HG03103 (cell line): ENCODE measurements at regions not wholly inside any gene's neighbourhood (a gene's known extent, or its start where the extent isn't known, plus 50 kb on each side); places are given as distances from the start of the nearest gene placed in this dataset.
"Not testable (repeated sequence)": the region's sequence is repeated elsewhere in the genome, so short reads cannot be mapped to it uniquely, and the experiment has no call there.

Experiments
- ATAC-seq: cut with Tn5 transposase; IDR thresholded peaks from one replicate; pipeline ENCODE4 v1.9.1; 2021; ENCODE audit warnings: low read depth; ENCODE audit not compliant: unreplicated experiment

GRCh38 chr3:137294139-137294538 lies 336.4 kb downstream of the IL20RB start:
- ATAC-seq, result no peak

- no peak for ATAC-seq
Observed at GRCh38 chr3:137294839-137295238, 337.1 kb downstream of the IL20RB start.

- ATAC-seq, result no peak
Observed at GRCh38 chr3:137295336-137295735, 337.6 kb downstream of the IL20RB start.

- no peak for ATAC-seq
Observed at GRCh38 chr3:137296116-137296515, 338.3 kb downstream of the IL20RB start.

GRCh38 chr3:137297770-137298169 lies 340.0 kb downstream of the IL20RB start:
- no peak for ATAC-seq

GRCh38 chr3:137300703-137301102 lies 342.9 kb downstream of the IL20RB start:
- ATAC-seq, result no peak

GRCh38 chr3:137304313-137305056 lies 346.7 kb downstream of the IL20RB start:
- ATAC-seq, result no peak

GRCh38 chr3:137324114-137324513 lies 366.3 kb downstream of the IL20RB start:
- ATAC-seq, result no peak

- no peak for ATAC-seq
Observed at GRCh38 chr3:137325170-137325569, 367.4 kb downstream of the IL20RB start.

GRCh38 chr3:137325934-137326333 lies 368.2 kb downstream of the IL20RB start:
- ATAC-seq, result no peak

GRCh38 chr3:137329594-137329993 lies 371.8 kb downstream of the IL20RB start:
- no peak for ATAC-seq

GRCh38 chr3:137330246-137330645 lies 372.5 kb downstream of the IL20RB start:
- no peak for ATAC-seq

- ATAC-seq, result no peak
Observed at GRCh38 chr3:137332297-137332696, 374.5 kb downstream of the IL20RB start.

- ATAC-seq, result no peak
Observed at GRCh38 chr3:137335478-137335877, 377.7 kb downstream of the IL20RB start.

GRCh38 chr3:137338400-137338799 lies 380.6 kb downstream of the IL20RB start:
- not testable (repeated sequence) for ATAC-seq

- no peak for ATAC-seq
Observed at GRCh38 chr3:137343283-137343682, 385.5 kb downstream of the IL20RB start.

- ATAC-seq, result no peak
Observed at GRCh38 chr3:137347132-137347531, 389.3 kb downstream of the IL20RB start.

GRCh38 chr3:137347817-137348368 lies 390.1 kb downstream of the IL20RB start:
- ATAC-seq, result no peak

- no peak for ATAC-seq
Observed at GRCh38 chr3:137348936-137349335, 391.2 kb downstream of the IL20RB start.

- ATAC-seq, result no peak
Observed at GRCh38 chr3:137349557-137350348, 392.0 kb downstream of the IL20RB start.

- no peak for ATAC-seq
Observed at GRCh38 chr3:137360531-137361201, 402.9 kb downstream of the IL20RB start.
